ENCODE measurements at regions not wholly inside any gene's neighbourhood (a gene's known extent, or its start where the extent isn't known, plus 50 kb on each side); places are given as distances from the start of the nearest gene placed in this dataset.

DNA sequence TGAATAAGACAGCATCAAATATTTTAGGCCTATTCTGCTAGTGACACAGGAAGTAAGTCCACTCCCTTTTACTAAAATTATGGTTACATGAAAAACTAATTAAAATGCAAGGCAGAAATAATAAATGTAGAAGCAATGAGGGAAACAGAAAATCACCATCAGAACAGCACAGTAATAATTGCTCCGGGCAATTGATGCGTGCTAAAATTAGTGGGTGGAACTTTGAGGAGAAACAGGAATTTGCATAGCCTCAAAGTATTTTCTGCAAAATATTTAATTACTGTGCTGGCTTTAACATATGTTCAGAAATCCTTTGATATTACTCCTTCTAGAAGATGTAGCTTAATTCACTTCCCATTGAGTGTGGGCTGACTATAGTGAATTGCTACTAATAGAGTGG lies 654.3 kb upstream of the RAB6C start:
- no peaks in the 10 kb centered on the region for H3K9me3 ChIP-seq
- TF ChIP-seq, protein P1, sequence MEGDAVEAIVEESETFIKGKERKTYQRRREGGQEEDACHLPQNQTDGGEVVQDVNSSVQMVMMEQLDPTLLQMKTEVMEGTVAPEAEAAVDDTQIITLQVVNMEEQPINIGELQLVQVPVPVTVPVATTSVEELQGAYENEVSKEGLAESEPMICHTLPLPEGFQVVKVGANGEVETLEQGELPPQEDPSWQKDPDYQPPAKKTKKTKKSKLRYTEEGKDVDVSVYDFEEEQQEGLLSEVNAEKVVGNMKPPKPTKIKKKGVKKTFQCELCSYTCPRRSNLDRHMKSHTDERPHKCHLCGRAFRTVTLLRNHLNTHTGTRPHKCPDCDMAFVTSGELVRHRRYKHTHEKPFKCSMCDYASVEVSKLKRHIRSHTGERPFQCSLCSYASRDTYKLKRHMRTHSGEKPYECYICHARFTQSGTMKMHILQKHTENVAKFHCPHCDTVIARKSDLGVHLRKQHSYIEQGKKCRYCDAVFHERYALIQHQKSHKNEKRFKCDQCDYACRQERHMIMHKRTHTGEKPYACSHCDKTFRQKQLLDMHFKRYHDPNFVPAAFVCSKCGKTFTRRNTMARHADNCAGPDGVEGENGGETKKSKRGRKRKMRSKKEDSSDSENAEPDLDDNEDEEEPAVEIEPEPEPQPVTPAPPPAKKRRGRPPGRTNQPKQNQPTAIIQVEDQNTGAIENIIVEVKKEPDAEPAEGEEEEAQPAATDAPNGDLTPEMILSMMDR (IDR thresholded peaks at IDR 0.05): no peak
- ATAC-seq: no peak
- H3K36me3 ChIP-seq: no peaks in the 10 kb centered on the region
- DNase-seq: no peak
- no peak overlapping the region for H3K4me3 ChIP-seq
- intact Hi-C loops (cut with DNase I): no loop called here
- H3K27me3 ChIP-seq: no peaks in the 10 kb centered on the region
- no peaks in the 10 kb centered on the region for H3K4me1 ChIP-seq
- no peak overlapping the region for H3K27ac ChIP-seq

DNA sequence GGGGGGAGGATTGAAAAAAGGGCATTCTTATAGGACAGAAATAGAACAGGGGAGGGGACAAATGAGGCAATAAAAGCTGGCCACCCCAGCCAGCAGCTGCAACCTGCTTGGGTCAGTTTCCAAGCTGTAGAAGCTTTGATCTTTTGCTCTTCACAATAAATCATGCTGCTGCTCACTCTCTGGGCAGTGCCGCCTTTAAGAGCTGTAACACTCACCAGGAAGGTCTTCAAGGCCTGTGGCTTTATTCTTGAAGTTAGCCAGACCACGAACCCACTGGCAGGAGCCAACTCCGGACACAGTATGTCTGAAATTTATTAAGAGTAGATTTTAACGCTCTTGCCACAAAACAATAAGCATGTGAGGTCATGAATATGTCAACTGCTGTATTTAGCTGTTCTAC lies 649.9 kb upstream of the RAB6C start:
- ATAC-seq (no peak), DNase-seq (no peak)
- intact Hi-C loops (cut with DNase I): no loop called here
- H3K36me3 ChIP-seq: no peaks in the 10 kb centered on the region
- H3K27me3 ChIP-seq: no peaks in the 10 kb centered on the region
- H3K27ac ChIP-seq: no peak overlapping the region
- TF ChIP-seq, protein P1 (IDR thresholded peaks at IDR 0.05): no peak
- H3K4me1 ChIP-seq: no peaks in the 10 kb centered on the region
- H3K9me3 ChIP-seq: no peaks in the 10 kb centered on the region
- no peak overlapping the region for H3K4me3 ChIP-seq

DNA sequence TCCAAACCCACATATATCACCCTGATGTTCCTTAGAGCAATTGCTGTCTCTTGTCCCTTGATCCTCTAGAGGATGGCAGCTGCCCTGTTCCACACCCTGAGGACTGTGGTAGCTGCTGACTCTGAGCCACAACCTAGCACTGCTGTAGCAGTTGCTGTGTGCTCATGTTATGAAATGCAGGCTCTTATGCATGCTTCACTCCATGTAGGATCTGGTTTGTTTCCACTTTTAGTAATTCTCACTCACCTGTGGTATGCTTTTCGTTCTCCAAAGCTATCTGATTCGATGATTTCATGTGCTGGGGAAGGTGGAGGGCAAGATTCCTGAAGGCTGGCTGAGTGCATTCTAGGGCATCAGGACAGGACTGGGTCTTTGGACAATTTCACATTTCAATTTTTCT lies 649.0 kb upstream of the RAB6C start:
- DNase-seq (no peak), ATAC-seq (no peak)
- Histone ChIP-seq H3K4me3 (no peak overlapping the region), H3K27ac (no peak overlapping the region), H3K27me3 (no peaks in the 10 kb centered on the region), H3K4me1 (no peaks in the 10 kb centered on the region), H3K36me3 (no peaks in the 10 kb centered on the region), H3K9me3 (no peaks in the 10 kb centered on the region)
- intact Hi-C loops (cut with DNase I): no loop called here
- TF ChIP-seq, protein P1 (IDR thresholded peaks at IDR 0.05): no peak

DNA sequence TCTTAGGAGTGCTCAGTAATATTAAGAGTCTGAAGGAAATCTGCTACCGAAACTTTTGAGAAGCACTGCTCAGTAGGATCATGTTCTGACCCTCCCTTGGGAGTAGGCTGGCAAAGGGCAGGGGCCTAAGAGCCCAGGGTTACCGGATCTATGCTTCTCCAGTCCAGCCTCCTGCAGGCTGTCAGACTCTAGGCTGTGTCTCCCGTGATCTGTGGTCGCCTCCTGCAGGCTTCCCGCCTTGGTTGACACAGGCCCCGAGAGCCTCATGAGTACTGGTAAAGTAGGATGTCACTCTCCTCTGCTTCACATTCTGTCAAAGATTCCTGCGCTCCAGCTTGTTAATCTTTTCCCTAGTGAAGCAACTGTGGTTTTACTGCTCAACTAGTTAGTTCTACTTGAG lies 647.8 kb upstream of the RAB6C start:
- DNase-seq: no peak
- no peak for ATAC-seq
- no peak overlapping the region for H3K27ac ChIP-seq

DNA sequence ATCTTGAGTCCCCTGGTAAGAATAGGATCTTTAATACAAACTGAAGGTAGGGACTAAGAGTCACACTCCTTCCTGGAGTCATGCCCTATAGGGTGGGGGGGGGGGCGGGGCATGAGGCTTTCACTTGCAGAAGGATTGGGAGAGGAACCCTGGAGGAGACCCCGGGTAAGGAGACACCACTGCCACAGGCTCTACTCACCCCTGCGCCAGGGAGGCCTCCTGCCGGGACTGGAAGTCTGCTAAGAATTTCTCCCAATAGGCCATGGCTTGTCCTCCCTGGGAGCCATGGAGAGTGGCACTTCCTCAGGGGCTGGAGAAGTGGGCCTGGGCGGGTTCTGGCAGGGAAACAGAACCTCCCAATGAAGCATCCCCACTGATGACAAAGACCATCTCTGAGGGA lies 645.3 kb upstream of the RAB6C start:
- Histone ChIP-seq H3K9me3 (peaks cover 0 to 2% of the 10 kb centered on the region in 2 donors), H3K36me3 (no peaks in the 10 kb centered on the region), H3K27me3 (no peaks in the 10 kb centered on the region), H3K27ac (no peak overlapping the region), H3K4me1 (no peaks in the 10 kb centered on the region), H3K4me3 (no peak overlapping the region)
- DNase-seq (no peak), ATAC-seq (no peak)
- intact Hi-C loops (cut with DNase I): no loop called here
- TF ChIP-seq, protein P1 (IDR thresholded peaks at IDR 0.05): no peak

More for the DNA sequence above, 647.8 kb upstream of the RAB6C start:
- Histone ChIP-seq H3K4me3 (no peak overlapping the region), H3K27me3 (no peaks in the 10 kb centered on the region), H3K36me3 (no peaks in the 10 kb centered on the region), H3K9me3 (no peaks in the 10 kb centered on the region), H3K4me1 (no peaks in the 10 kb centered on the region)
- TF ChIP-seq, protein P1 (IDR thresholded peaks at IDR 0.05): no peak
- intact Hi-C loops (cut with DNase I): no loop called here
